HepG2 (cell line): ENCODE measurements at regions not wholly inside any gene's neighbourhood (a gene's known extent, or its start where the extent isn't known, plus 50 kb on each side); places are given as distances from the start of the nearest gene placed in this dataset.
A peak's percentile ranks its signal among the peaks of the same experiment; 100 is the strongest.

Source experiments
- CENPX ChIP-seq: sonication (generic); formaldehyde crosslinking; IDR thresholded peaks from 2 replicates; pipeline ENCODE4 v1.9.0; 2021; ENCODE audit warnings: mild to moderate bottlenecking, missing genetic modification reagents, moderate library complexity
- CREB3 ChIP-seq: sonication (generic); formaldehyde crosslinking; IDR thresholded peaks from 2 replicates; pipeline ENCODE4 v1.5.0; 2020; ENCODE audit warnings: missing genetic modification reagents
- HNRNPLL ChIP-seq: fragments of 200-400 bp; formaldehyde crosslinking; IDR thresholded peaks from 2 replicates; pipeline ENCODE4 v1.6.1; 2017; ENCODE audit warnings: mild to moderate bottlenecking, low read depth, low read length; ENCODE audit not compliant: poor library complexity, severe bottlenecking
- MEIS2 ChIP-seq: sonication (generic); formaldehyde crosslinking; IDR thresholded peaks from 2 replicates; pipeline ENCODE4 v1.9.0; 2021; ENCODE audit warnings: mild to moderate bottlenecking, missing genetic modification reagents
- NR2C2 ChIP-seq: sonication (generic); formaldehyde crosslinking; IDR thresholded peaks from 2 replicates; pipeline ENCODE4 v1.4.0; 2020; ENCODE audit warnings: missing genetic modification reagents, mild to moderate bottlenecking, moderate library complexity, borderline replicate concordance
- SP4 ChIP-seq: sonication (generic); formaldehyde crosslinking; IDR thresholded peaks from 2 replicates; pipeline ENCODE4 v1.8.1; 2023; ENCODE audit warnings: mild to moderate bottlenecking, missing genetic modification reagents
- TP53 ChIP-seq: sonication (generic); formaldehyde crosslinking; conservative IDR thresholded peaks from 2 replicates; pipeline ENCODE4 v1.4.0; 2020; ENCODE audit warnings: missing genetic modification reagents
- ZBTB4 ChIP-seq: sonication (generic); formaldehyde crosslinking; IDR thresholded peaks from 2 replicates; pipeline ENCODE4 v1.4.0; 2020; ENCODE audit warnings: missing genetic modification reagents, mild to moderate bottlenecking, borderline replicate concordance
- ZNF232 ChIP-seq: sonication (generic); formaldehyde crosslinking; IDR thresholded peaks from 2 replicates; pipeline ENCODE4 v1.4.0; 2020; ENCODE audit warnings: missing genetic modification reagents, borderline replicate concordance
- ZNF646 ChIP-seq: sonication (generic); formaldehyde crosslinking; IDR thresholded peaks from 2 replicates; pipeline ENCODE4 v1.9.0; 2021; ENCODE audit warnings: mild to moderate bottlenecking, missing genetic modification reagents
- ZNF691 ChIP-seq: sonication (generic); formaldehyde crosslinking; IDR thresholded peaks from 2 replicates; pipeline ENCODE4 v1.4.0; 2020; ENCODE audit warnings: missing genetic modification reagents, low read depth, mild to moderate bottlenecking, borderline replicate concordance
- ZNF839 ChIP-seq: sonication (generic); formaldehyde crosslinking; IDR thresholded peaks from 2 replicates; pipeline ENCODE4 v1.4.0; 2020; ENCODE audit warnings: missing genetic modification reagents, mild to moderate bottlenecking, borderline replicate concordance

GRCh38 chr2:234689911-234690379 is 193.1 kb upstream of the ARL4C start (continued):
- TF ChIP-seq SP4 (no peak), HNRNPLL (no peak), MEIS2 (peak; percentile 41; the same call in 1 of the 2 replicates), ZNF839 (CRISPR knock-in tag) (0 out of 2 replicates have a peak, but pooled peaks have one; percentile 10), ZNF232 (CRISPR knock-in tag) (0 out of 2 replicates have a peak, but pooled peaks have one; percentile 38), ZNF646 (CRISPR knock-in tag) (no peak), TP53 (CRISPR knock-in tag) (0 out of 2 replicates have a peak, but pooled peaks have one; percentile 33), ZNF691 (CRISPR knock-in tag) (peak; percentile 73; the same call in 1 of the 2 replicates), NR2C2 (CRISPR knock-in tag) (no peak), CENPX (CRISPR knock-in tag) (no peak), CREB3 (no peak), ZBTB4 (CRISPR knock-in tag) (0 out of 2 replicates have a peak, but pooled peaks have one; percentile 19)
